Fibroblast of villous mesenchyme (primary cell): ENCODE measurements at regions not wholly inside any gene's neighbourhood (a gene's known extent, or its start where the extent isn't known, plus 50 kb on each side); places are given as distances from the start of the nearest gene placed in this dataset.

Source experiments
- DNase-seq: peaks from one replicate; pipeline ENCODE4 v3.0.0-alpha.2; 2010; ENCODE audit warnings: low read depth
- H3K4me3 ChIP-seq: 2 replicates; pipeline ENCODE4 v1.5.1; 2011; ENCODE audit warnings: low read depth, mild to moderate bottlenecking, low read length
- CTCF ChIP-seq: IDR thresholded peaks from 2 replicates; pipeline ENCODE4 v1.5.1; 2012; ENCODE audit warnings: low read depth, mild to moderate bottlenecking, low read length; ENCODE audit not compliant: insufficient read depth

- no peak for DNase-seq
- H3K4me3 ChIP-seq: no peak overlapping the region
- TF ChIP-seq CTCF: no peak
These were observed 83.4 kb upstream of the NKX1-1 start for GRCh38 chr4:1489639-1489995.

- no peak for DNase-seq
- no peak for TF ChIP-seq CTCF
- H3K4me3 ChIP-seq: no peak overlapping the region
These were observed 82.8 kb upstream of the NKX1-1 start for GRCh38 chr4:1488831-1489638.

GRCh38 chr4:1488357-1488756 is 82.1 kb upstream of the NKX1-1 start:
- no peak overlapping the region for H3K4me3 ChIP-seq
- no peak for TF ChIP-seq CTCF
- no peak for DNase-seq

GRCh38 chr4:1487761-1488160 is 81.5 kb upstream of the NKX1-1 start:
- DNase-seq: no peak
- no peak overlapping the region for H3K4me3 ChIP-seq
- no peak for TF ChIP-seq CTCF

GRCh38 chr4:1487106-1487505 is 80.9 kb upstream of the NKX1-1 start:
- no peak overlapping the region for H3K4me3 ChIP-seq
- no peak for DNase-seq
- TF ChIP-seq CTCF: no peak

GRCh38 chr4:1485280-1485679 is 79.0 kb upstream of the NKX1-1 start:
- H3K4me3 ChIP-seq: no peak overlapping the region
- TF ChIP-seq CTCF: no peak
- DNase-seq: no peak

GRCh38 chr4:1480720-1481119 is 74.5 kb upstream of the NKX1-1 start:
- no peak for DNase-seq
- no peak overlapping the region for H3K4me3 ChIP-seq
- TF ChIP-seq CTCF: no peak
